ENCODE measurements at regions not wholly inside any gene's neighbourhood (a gene's known extent, or its start where the extent isn't known, plus 50 kb on each side); places are given as distances from the start of the nearest gene placed in this dataset.

- no peaks in the 10 kb centered on the region for H3K9me2 ChIP-seq (ENCODE audit: insufficient read depth, low read length)
- peaks cover 42% of the 10 kb centered on the region for H3K36me3 ChIP-seq (ENCODE audit: insufficient read depth, low read length)
- CTCF ChIA-PET (ENCODE audit: unreplicated experiment), result no interaction called here
- H3K9me3 ChIP-seq (ENCODE audit: low read length), result peaks cover 8% of the 10 kb centered on the region; the same call in 1 of the 2 replicates
- H3K79me2 ChIP-seq (ENCODE audit: insufficient read depth, low read depth, low read length), result peaks cover 46% of the 10 kb centered on the region; the same call in 1 of the 2 replicates
- no TSS peak for BruUV-seq (replicated peaks)
- H3K4me1 ChIP-seq (ENCODE audit: insufficient read depth, low read length, poor library complexity, severe bottlenecking), result peaks cover 58% of the 10 kb centered on the region
- DNase-seq (ENCODE audit: low spot score), result peak; percentile 37
- intact Hi-C loops (cut with micrococcal nuclease; ENCODE audit: unreplicated experiment), result loop anchor here (2.0 to 5.0 kb wide), 5 partner anchors 179 to 1534 kb away; partner anchors contain the start of genes AKAP3, NDUFA9, PARP11 and RAD51AP1
- H2AFZ ChIP-seq (ENCODE audit: low read length), result peak overlapping the region; percentile 3; the same call in 1 of the 2 replicates
- peak overlapping the region; percentile 98 for H3K27ac ChIP-seq (ENCODE audit: low read depth, low read length, poor library complexity, severe bottlenecking)
- peak overlapping the region; percentile 82 for H3K4me3 ChIP-seq (ENCODE audit: low read depth, low read length, poor library complexity, severe bottlenecking)
- POLR2A ChIA-PET, result interaction anchor here (0.5 to 2.5 kb wide), 5 partner anchors 8 to 992 kb away, joined by 3 to 7 read pairs (median 4); no protein-coding TSS in a partner anchor
- peak overlapping the region; percentile 87 for H3K4me2 ChIP-seq (ENCODE audit: low read length)
- no peak for TF ChIP-seq CTCF (conservative IDR thresholded peaks at IDR 0.05; ENCODE audit: low read length)
- no peak for TF ChIP-seq EZH2phosphoT487 (IDR thresholded peaks at IDR 0.05; ENCODE audit: borderline replicate concordance, low read depth, low read length)
- H4K20me1 ChIP-seq (ENCODE audit: insufficient read depth, low read length), result no peaks in the 10 kb centered on the region
Observed at GRCh38 chr12:4828176-4828575, 81.5 kb upstream of the KCNA1 start.

- DNase-seq (ENCODE audit: low spot score), result peak; percentile 90
- TSS peak; percentile 85 for BruUV-seq (replicated peaks)
- TF ChIP-seq CTCF (conservative IDR thresholded peaks at IDR 0.05; ENCODE audit: low read length) (no peak), EZH2phosphoT487 (IDR thresholded peaks at IDR 0.05; ENCODE audit: borderline replicate concordance, low read depth, low read length) (no peak)
- H3K4me3 ChIP-seq (ENCODE audit: low read depth, low read length, poor library complexity, severe bottlenecking), result peak overlapping the region; percentile 82
- ChIA-PET POLR2A (interaction anchor here (1.2 to 2.5 kb wide), 4 partner anchors 9 to 181 kb away, joined by 4 to 7 read pairs (median 4); partner anchors contain the start of genes AKAP3 and NDUFA9), CTCF (ENCODE audit: unreplicated experiment) (no interaction called here)
- H3K27ac ChIP-seq (ENCODE audit: low read depth, low read length, poor library complexity, severe bottlenecking), result peak overlapping the region; percentile 98
- peak overlapping the region; percentile 46; the same call in 1 of the 2 replicates for H2AFZ ChIP-seq (ENCODE audit: low read length)
- H3K36me3 ChIP-seq (ENCODE audit: insufficient read depth, low read length), result peaks cover 33% of the 10 kb centered on the region
- H3K4me2 ChIP-seq (ENCODE audit: low read length), result peak overlapping the region; percentile 87
- H4K20me1 ChIP-seq (ENCODE audit: insufficient read depth, low read length), result no peaks in the 10 kb centered on the region
- intact Hi-C loops (cut with micrococcal nuclease; ENCODE audit: unreplicated experiment), result loop anchor here (2.0 to 5.0 kb wide), 5 partner anchors 180 to 1533 kb away; partner anchors contain the start of genes AKAP3, NDUFA9, PARP11 and RAD51AP1
- H3K9me3 ChIP-seq (ENCODE audit: low read length), result peaks cover 13% of the 10 kb centered on the region; the same call in 1 of the 2 replicates
- H3K9me2 ChIP-seq (ENCODE audit: insufficient read depth, low read length), result no peaks in the 10 kb centered on the region
- H3K4me1 ChIP-seq (ENCODE audit: insufficient read depth, low read length, poor library complexity, severe bottlenecking), result peaks cover 54% of the 10 kb centered on the region
- peaks cover 46% of the 10 kb centered on the region; the same call in 1 of the 2 replicates for H3K79me2 ChIP-seq (ENCODE audit: insufficient read depth, low read depth, low read length)
Observed at GRCh38 chr12:4829161-4829792, 80.4 kb upstream of the KCNA1 start.

Data from OCI-LY7 (cell line).